ENCODE measurements at regions not wholly inside any gene's neighbourhood (a gene's known extent, or its start where the extent isn't known, plus 50 kb on each side); places are given as distances from the start of the nearest gene placed in this dataset.
A peak's percentile ranks its signal among the peaks of the same experiment; 100 is the strongest.

DNA sequence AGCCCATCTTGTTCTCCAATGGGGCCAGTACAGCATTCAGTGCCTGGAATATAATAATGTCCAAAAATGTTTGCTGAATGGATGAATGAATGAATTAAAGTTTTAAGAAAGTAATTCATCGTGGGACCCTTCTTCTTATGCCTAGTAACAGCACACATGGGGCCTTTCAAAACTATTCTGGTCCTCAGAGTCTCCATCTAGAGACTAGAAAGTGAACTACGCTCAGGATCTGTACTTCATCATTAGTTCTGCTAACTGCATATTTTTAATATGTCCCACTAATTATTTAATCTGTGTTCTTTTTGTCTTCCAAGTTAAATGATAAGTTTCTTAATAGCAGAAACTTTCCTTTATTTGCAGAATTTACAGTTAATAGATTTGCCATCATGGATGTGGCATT is 172.5 kb downstream of the SMAD2 start:
- TF ChIP-seq, protein P1, sequence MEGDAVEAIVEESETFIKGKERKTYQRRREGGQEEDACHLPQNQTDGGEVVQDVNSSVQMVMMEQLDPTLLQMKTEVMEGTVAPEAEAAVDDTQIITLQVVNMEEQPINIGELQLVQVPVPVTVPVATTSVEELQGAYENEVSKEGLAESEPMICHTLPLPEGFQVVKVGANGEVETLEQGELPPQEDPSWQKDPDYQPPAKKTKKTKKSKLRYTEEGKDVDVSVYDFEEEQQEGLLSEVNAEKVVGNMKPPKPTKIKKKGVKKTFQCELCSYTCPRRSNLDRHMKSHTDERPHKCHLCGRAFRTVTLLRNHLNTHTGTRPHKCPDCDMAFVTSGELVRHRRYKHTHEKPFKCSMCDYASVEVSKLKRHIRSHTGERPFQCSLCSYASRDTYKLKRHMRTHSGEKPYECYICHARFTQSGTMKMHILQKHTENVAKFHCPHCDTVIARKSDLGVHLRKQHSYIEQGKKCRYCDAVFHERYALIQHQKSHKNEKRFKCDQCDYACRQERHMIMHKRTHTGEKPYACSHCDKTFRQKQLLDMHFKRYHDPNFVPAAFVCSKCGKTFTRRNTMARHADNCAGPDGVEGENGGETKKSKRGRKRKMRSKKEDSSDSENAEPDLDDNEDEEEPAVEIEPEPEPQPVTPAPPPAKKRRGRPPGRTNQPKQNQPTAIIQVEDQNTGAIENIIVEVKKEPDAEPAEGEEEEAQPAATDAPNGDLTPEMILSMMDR (IDR thresholded peaks at IDR 0.05; ENCODE audit: borderline replicate concordance, control extremely low read depth, extremely low read depth, insufficient read depth, missing control alignments), result no peak
- no peak for DNase-seq (ENCODE audit: low spot score)
- in situ Hi-C loops (cut with MboI; ENCODE audit: low sequenced_read_pairs, unreplicated experiment), result loop anchor here (10.0 kb wide), 1 partner anchor 543 kb away; no protein-coding TSS in a partner anchor

DNA sequence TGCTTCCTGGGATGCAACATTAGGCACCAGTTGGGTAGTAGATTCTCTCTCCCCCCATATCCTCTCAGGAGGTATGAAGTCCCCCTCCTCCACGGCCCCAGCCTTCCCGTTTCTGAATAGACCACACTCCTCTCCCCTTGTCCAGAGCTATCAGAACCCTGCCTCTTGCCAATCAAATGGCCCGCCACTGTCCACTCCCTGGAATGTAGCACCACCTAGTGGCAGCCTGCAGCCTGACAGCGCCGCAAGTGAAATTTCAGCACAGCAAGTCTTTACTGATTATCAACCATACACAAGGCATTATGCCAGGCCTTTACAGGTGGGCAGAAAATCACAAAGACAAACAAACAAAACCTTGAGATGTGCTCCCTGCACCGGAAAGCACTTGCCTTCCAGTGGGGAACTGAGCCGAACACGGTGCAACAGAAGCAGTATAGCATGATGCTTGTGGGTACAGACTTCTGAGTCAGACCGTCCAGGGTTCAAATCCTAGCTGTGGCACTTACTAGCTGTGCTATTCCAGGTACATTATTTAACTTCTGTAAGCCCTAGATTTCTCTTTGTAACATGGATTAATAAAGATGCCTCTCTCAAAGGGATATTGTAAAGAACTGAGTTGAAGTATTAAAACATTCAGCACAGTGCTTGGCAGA is 174.0 kb downstream of the SMAD2 start:
- in situ Hi-C loops (cut with MboI; ENCODE audit: low sequenced_read_pairs, unreplicated experiment), result loop anchor here (10.0 kb wide), 1 partner anchor 542 kb away; no protein-coding TSS in a partner anchor
- peak; percentile 70 for DNase-seq (ENCODE audit: low spot score)
- TF ChIP-seq, protein P1 (IDR thresholded peaks at IDR 0.05; ENCODE audit: borderline replicate concordance, control extremely low read depth, extremely low read depth, insufficient read depth, missing control alignments), result peak; percentile 98

DNA sequence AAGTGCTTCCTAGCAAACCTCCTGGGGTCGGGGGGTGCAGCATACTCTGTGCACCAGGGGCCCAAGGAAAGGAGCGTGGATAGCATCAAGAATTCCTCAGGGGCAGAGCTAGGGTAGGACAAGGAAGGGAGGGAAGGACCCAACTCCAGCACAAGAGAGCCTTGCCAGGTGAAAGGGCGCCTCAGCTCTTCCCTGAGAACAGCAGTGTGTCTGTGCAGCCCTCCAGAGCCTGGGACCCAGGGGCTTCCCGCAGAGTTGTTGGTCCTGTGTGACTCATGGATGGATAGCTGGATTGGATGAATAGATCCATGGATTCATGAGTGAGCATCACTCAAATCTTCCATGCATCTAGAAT is 175.4 kb downstream of the SMAD2 start:
- in situ Hi-C loops (cut with MboI; ENCODE audit: low sequenced_read_pairs, unreplicated experiment), result loop anchor here (10.0 kb wide), 1 partner anchor 540 kb away; no protein-coding TSS in a partner anchor
- TF ChIP-seq, protein P1 (IDR thresholded peaks at IDR 0.05; ENCODE audit: borderline replicate concordance, control extremely low read depth, extremely low read depth, insufficient read depth, missing control alignments), result no peak
- DNase-seq (ENCODE audit: low spot score), result no peak

DNA sequence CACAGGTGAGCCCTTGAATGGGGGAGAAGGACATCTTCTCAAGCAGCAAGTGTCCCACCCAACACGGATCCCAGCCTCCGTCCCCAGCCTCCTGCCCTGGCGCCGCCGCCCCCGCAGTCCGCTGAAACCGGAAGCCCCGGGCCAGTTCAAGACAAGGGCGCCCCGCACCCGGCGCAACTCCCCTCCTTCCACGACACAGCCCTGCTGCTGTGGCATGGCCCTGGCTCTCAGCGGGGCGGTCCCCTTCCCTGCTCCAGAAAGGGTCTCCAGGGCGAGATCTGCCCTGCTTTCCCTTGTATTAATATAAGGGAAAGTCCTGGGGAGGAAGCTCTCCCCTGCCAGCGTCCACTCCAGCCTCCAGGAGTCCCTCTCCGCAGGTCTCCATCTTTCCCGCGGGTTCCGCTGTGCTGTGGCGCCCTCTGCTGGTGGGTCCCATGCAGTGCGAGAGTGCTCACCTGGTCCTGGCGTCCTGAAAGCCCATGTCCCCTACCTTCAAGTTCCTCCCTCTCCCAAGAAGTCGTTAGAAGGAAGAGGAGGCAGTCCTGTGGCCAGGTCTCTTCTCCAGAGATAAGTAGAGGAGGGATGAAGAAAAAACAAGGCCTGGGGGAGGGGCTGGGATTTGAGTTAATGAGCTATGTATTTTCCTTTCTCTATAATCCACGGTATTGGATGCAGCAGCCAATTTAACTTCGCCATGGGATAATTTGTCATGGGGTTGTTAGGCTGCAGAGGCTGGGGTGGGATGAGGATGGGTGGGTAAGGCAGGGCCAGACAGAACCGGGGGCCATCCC is 176.0 kb downstream of the SMAD2 start:
- in situ Hi-C loops (cut with MboI; ENCODE audit: low sequenced_read_pairs, unreplicated experiment), result loop anchor here (10.0 kb wide), 1 partner anchor 540 kb away; no protein-coding TSS in a partner anchor
- TF ChIP-seq, protein P1 (IDR thresholded peaks at IDR 0.05; ENCODE audit: borderline replicate concordance, control extremely low read depth, extremely low read depth, insufficient read depth, missing control alignments), result peak; percentile 90
- peak; percentile 82 for DNase-seq (ENCODE audit: low spot score)

DNA sequence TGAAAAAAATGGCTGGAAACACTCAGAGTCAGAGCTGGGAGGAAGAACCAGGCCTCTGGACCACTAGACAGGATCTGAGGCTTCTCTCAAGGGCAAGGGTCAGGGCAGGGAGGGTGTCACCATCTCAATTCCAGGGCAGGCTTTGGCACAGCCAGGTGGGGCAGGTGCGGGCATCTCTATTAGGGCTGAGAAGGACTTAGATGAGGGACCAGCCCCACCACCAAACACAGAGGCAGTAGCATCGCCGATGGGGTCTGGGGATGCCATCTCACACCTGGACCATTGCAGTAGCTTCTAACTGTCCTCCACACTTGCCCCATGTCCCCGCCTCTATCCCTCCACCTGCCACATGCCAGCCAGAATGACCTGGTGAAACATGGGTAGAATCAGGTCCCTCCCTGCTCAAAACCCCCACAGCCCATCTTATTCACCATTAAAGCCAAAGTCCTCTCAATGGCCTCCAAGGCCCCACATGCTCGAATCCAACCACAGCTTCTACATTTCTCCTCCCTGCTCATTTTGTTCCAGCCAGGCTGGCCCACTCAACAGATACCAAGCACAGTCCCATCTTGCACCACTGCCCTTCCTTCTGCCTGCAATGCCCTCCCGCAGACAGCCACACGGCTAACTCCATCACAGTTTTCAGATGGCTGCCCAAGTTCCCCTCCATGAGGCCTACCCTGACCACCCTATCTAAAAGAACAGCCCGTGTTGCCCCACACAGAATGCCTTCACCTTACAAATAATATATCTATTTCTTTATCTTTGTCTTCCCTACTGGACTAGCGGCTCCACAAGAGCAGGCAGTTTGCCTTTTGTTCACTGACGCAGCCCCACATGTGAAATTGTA is 177.4 kb downstream of the SMAD2 start:
- DNase-seq (ENCODE audit: low spot score), result no peak
- TF ChIP-seq, protein P1 (IDR thresholded peaks at IDR 0.05; ENCODE audit: borderline replicate concordance, control extremely low read depth, extremely low read depth, insufficient read depth, missing control alignments), result no peak
- in situ Hi-C loops (cut with MboI; ENCODE audit: low sequenced_read_pairs, unreplicated experiment), result loop anchor here (10.0 kb wide), 1 partner anchor 538 kb away; no protein-coding TSS in a partner anchor

DNA sequence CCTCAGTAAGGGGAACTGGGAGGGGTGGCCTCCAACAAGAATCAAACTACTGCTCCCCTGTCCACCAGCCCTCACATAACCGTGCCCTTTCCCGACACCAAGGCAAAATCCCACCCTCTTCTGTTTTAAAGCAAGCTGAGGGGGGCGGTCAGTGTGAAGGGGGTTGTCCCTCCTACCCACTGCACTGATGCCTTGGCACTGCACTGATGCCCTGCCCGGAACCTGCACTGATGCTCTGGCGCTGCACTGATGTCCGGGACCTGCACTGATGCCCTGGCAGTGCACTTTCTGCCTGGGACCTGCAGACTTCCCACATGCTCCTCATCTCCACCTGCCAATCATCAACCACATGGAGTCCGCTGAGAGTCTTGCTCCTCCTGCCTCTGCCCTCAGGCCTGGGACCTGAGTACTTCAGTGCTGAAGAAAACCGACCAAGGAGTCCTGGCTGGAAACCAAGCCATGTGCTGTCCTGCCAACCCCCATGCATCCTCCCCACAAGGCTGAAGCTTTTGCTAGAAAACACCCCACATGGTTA is 179.5 kb downstream of the SMAD2 start:
- in situ Hi-C loops (cut with MboI; ENCODE audit: low sequenced_read_pairs, unreplicated experiment), result loop anchor here (10.0 kb wide), 1 partner anchor 536 kb away; no protein-coding TSS in a partner anchor
- TF ChIP-seq, protein P1 (IDR thresholded peaks at IDR 0.05; ENCODE audit: borderline replicate concordance, control extremely low read depth, extremely low read depth, insufficient read depth, missing control alignments), result no peak
- DNase-seq (ENCODE audit: low spot score), result no peak
